Mesenteric fat pad (tissue), 1 donor: ENCODE measurements at regions not wholly inside any gene's neighbourhood (a gene's known extent, or its start where the extent isn't known, plus 50 kb on each side); places are given as distances from the start of the nearest gene placed in this dataset.

Experiments used
- DNase-seq: peaks from one replicate; pipeline ENCODE4 v3.0.0-alpha.2; 2020; ENCODE audit warnings: low spot score
- donor health status: DM: yes; HTN: yes; CAD: no.

GRCh38 chr22:46040471-46041465, 63.8 kb upstream of the WNT7B start:
- DNase-seq = peak; percentile 68

GRCh38 chr22:46041642-46042041, 64.7 kb upstream of the WNT7B start:
- DNase-seq = peak; percentile 45

DNA sequence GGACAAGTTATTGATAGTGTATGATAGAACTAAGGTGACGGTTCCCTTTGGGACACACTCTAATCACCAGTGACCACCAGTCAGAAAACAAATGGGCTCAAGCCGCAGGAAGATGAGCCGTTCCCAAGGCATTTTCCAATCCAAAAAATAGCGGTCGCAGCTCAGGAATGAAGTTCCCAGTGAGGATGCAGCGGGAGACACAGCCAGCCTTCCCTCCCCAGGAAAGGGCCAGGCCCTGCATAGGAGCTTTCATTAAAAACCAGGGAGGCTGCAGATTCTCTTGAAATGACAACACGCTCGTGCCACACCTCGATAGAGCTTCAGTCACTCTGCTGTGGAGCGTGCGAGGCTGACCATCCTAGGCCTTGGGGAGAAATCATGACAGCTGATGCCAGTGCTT, 65.8 kb upstream of the WNT7B start:
- DNase-seq = peak; percentile 64

GRCh38 chr22:46043339-46043738, 66.4 kb upstream of the WNT7B start:
- DNase-seq = peak; percentile 55

DNA sequence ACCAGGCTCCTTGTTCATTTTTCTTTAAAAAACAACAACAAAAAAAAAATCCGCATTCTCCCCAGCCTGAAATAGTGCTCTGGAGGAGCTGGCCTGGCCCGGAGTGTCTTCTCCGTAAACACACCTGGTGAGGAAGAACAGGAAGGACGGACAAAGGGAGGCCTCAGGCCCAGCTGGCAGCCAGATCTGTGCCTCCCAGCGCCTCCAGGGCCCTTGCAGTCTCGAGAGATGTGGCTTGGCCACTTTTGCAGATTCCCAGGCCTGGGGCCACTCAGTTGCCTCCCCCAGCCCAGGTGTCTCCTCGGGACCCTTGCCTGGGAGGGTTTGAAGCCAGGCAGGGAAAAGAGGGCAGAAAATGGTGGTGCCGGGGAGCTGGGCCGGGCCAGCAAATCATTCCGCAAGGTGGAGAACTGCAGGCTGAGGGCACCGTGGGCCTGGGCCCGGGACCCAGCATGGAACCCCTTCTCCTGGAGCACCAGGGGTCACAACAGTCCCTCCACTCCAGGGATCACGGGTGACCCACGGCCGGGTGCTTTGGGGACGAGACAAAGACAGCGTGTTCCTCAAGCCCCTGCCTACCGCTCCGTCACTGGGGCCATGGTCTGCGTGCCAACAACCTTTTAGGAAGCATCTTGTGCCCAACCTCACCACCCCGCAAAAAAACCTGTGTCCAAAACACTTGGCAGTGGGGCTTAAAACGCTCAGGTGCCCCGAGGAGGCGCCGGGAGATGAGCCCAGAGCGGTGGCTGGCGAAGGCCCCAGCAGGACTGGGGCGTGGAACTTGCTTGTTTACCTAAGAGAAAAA, 67.1 kb upstream of the WNT7B start:
- peak; percentile 89 for DNase-seq

DNA sequence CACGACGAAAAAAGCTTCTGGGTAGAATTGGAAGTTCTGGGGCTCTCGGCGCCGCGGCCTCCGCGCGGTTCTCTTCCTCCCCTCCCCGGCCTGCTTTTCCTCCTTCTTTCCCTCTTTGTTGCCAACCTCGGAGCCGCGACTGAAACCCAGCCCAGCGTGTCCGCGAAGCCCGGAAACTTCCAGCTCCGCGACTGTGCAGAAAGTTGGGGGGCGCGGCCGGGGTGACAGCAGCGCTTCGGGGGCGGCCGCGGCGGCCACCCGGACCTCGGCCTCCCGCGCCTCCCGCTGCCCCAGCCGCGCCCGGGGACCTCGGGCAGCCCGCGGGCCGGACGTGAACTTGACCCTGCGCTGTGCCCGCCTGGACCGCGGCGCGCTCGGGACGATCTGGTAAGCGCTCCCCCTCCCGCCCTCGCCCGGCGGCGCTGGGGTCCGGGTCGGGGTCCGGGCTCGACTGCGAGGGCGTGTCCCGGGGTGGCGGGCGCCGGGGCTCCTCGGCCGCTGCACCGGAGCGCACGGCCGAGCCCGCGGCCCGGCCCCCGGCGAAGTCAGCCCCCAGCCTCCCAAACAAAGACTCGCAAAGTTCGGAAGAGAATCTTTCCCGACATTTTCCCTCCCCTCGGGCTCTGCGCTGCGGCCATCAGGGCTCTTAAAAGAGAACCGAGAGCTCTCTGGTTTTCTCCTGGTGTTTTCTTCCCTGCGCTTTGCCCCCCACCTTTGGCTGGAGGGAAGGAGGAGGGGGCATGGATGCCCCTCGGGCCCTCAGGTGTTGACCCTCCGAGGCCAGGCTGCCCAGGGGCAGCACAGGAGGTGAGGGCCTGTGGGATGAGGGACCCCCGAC, 67.9 kb upstream of the WNT7B start:
- DNase-seq = peak; percentile 75

GRCh38 chr22:46045459-46046298, 68.7 kb upstream of the WNT7B start:
- DNase-seq = peak; percentile 88

GRCh38 chr22:46046299-46046685, 69.3 kb upstream of the WNT7B start:
- peak; percentile 88 for DNase-seq

- peak; percentile 80 for DNase-seq
Measured at GRCh38 chr22:46047226-46047625, 70.3 kb upstream of the WNT7B start.

DNA sequence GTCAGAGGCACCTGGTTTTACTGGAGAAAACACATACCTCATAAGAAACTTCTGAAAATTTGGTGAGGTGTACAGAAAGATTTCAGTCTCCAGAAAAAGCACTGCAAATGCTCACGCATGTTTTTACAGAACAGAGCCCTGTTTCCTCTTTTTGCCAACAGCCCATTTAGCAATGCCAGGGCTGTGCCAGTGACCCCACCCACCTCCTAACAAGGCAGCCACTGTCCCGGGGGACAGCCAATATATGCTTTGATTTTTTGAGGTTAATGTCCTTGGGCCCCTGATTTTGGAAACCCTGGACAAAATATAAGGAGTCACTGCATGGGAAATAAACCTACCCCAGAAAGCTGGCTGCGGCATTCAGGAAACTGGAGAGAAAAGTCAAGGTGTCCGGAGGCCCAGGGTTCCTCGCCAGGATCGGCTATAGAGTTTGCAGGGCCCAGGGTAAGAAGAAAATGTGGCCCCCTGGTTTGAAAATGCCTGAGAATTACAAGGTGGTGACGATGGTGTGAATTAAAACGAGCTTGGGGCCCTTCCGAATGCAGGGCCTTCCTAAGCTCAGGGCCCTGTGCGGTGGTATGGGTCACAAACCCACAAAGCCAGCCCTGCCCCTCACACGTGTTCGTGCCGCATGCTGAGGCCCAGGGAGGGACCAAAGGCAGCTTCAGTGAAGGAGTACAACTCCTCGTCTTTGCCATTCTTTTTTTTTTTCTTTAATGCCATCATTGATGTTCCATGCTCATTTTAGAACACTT, 71.1 kb upstream of the WNT7B start:
- DNase-seq = peak; percentile 80

GRCh38 chr22:46048661-46049060, 71.7 kb upstream of the WNT7B start:
- peak; percentile 30 for DNase-seq

DNA sequence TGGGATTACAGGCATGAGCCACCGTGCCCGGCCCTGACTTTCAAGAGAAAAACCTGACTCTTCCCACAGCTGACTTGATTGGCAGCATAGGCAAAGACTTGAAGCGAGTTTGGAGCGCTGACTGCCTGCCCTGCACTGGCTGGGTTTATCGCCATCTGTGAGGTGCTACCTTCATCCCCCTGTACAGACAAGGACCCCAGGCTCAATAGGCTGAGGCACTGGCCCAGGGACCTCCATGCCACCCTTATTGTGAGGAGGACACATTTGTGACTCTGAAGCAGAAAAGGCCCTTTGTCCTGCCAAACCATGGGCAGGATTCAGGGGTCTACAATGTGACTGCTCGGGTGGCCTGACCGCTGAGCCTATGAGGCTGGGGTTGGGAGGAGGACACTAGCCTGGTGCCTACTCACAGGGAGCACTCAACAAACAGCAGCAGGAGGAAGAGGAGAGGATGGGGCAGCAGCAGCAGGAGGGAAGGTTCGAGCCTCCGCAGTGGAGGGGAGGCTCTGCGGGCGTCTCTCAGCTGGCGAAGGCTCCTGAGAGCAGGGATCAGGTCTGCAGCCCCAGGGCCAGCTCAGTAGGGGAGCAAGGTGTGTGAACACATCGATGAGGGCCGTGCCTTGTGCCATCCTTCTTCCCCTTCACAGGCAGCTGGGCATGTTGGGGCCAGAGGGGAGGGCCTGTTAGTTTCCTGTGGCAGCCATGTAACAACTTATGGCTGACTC, 72.9 kb upstream of the WNT7B start:
- DNase-seq = peak; percentile 84

DNA sequence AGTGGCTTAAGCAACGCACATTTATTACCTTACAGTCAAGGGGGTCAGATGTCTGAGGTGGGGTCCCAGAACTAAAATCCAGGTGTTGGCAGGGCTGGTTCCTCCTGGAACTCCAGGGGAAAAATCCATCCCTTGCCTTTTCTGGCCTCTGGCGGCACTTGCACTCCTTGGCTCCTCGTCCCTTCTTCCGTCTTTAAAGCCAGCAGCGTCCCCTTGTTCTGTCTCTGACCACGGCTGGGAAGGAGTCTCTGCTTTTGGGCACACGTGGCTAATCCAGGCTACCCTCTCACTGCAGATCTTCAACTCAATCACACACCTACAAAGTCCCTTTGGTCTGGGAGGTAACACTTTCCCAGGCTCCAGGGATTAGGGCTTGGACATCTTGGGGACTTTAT, 73.5 kb upstream of the WNT7B start:
- DNase-seq = peak; percentile 75

GRCh38 chr22:46050916-46051614, 74.1 kb upstream of the WNT7B start:
- DNase-seq = peak; percentile 85

- peak; percentile 60 for DNase-seq
Measured at GRCh38 chr22:46051646-46052045, 74.7 kb upstream of the WNT7B start.

DNA sequence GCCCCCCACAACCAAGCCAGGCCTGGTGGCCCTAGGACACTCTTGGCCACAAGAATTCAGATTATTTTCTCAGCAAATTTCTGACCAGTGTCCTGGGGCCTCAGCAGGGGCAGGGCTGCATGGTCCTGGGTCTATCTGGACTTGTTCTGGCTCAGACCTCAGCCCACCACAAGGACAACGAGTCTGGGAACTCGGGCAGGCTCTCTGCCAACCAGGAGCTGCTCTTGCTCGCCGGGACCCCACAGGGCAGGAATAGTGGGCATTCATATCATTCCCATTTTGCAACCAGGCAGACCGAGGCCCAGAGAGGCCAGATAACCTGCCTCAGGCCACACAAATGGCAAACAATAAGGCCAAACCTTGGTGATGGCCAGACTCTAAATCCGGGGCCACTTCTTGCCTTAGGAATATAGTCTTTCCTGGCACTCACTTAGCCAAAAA, 75.4 kb upstream of the WNT7B start:
- DNase-seq = peak; percentile 62

DNA sequence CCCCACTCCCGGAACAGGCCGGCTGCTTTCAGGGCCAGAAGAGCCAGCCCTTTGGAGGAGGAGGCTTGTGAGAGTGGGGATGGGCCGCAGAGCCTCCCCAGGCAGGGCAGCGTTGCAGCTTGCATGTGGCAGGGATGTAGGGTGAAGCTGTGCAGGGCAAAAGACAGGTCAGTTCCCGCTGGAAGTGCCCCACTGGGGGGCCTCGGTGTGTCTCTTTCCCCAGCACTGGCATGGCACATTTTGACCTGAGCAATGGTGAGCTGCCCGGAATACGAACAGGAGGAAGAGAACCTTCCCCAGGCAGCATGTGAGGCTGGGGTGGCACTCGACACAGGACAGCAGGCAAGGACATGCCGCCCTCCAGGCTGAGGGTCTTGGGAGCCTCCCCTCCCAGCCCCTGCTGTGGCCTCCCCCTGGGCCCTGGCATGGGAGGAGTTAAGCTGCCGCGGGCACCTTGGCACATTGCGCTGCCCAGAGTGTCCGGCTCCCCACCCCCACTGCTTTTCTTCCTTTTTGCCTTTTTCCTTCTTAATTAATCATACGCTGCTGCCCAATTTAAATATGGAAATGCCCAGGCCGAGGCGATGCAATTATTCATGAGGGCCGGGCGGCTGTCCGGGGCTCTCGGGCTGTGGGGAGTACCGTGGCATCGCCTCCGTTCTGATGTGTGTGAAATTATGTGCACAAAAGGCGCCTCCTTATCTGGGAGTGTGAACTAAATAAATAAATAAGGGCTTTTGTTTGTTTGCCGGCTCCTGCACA, 76.0 kb upstream of the WNT7B start:
- peak; percentile 90 for DNase-seq
